ENCODE measurements at regions not wholly inside any gene's neighbourhood (a gene's known extent, or its start where the extent isn't known, plus 50 kb on each side); places are given as distances from the start of the nearest gene placed in this dataset.

- TF ChIP-seq KDM1A (IDR thresholded peaks at IDR 0.05; ENCODE audit: borderline replicate concordance) (no peak), IRF4 (IDR thresholded peaks at IDR 0.05; ENCODE audit: low read depth, low read length) (peak; percentile 62)
Observed at GRCh38 chr12:92593734-92594402, 108.9 kb upstream of the PLEKHG7 start (continued).

GRCh38 chr12:92585115-92585727, 117.6 kb upstream of the PLEKHG7 start:
- ChIA-PET CTCF (no interaction called here), RAD21 (ENCODE audit: unreplicated experiment) (no interaction called here)
- no peak for ATAC-seq

More at GRCh38 chr12:92585115-92585727, 117.6 kb upstream of the PLEKHG7 start:
- TF ChIP-seq SREBF2 (IDR thresholded peaks at IDR 0.05; ENCODE audit: low read length) (no peak), EZH2 (IDR thresholded peaks at IDR 0.05; ENCODE audit: borderline replicate concordance, control insufficient read depth, low read depth, low read length) (no peak), FOXK2 (IDR thresholded peaks at IDR 0.05) (no peak), ZNF592 (IDR thresholded peaks at IDR 0.05) (no peak), SMARCA5 (IDR thresholded peaks at IDR 0.05) (no peak), POLR2A (IDR thresholded peaks at IDR 0.05; ENCODE audit: low read depth, low read length) (no peak), SPI1 (IDR thresholded peaks at IDR 0.05; ENCODE audit: borderline replicate concordance, insufficient read depth, low read depth, low read length) (no peak), RELA (IDR thresholded peaks at IDR 0.05; ENCODE audit: borderline replicate concordance, partially characterized antibody) (no peak)
- BruUV-seq (replicated peaks): no TSS peak
- peaks cover 0 to 8% of the 10 kb centered on the region in 2 experiments; a peak in 1 of 4 replicates for H3K36me3 ChIP-seq (ENCODE audit: control insufficient read depth in 2 of 2, insufficient read depth in 2 of 2, low read length in 1 of 2)
- DNase-seq (ENCODE audit: low read depth, low spot score) (no peak), FAIRE-seq (no peak)
- peaks cover 5% of the 10 kb centered on the region; the same call in 2 of the 3 replicates for H3K9me3 ChIP-seq (replicated peaks; ENCODE audit: control insufficient read depth, insufficient read depth, low read length)
- H3K4me1 ChIP-seq (ENCODE audit: control insufficient read depth, insufficient read depth, low read length): peaks cover 3% of the 10 kb centered on the region
- no peaks in the 10 kb centered on the region; the same call in none of the 2 replicates for H3K79me2 ChIP-seq (ENCODE audit: control insufficient read depth, insufficient read depth, low read length)
- POLR2A ChIA-PET: no interaction called here
- H2AFZ ChIP-seq (ENCODE audit: control insufficient read depth, low read depth, low read length): no peak overlapping the region
- no peaks in the 10 kb centered on the region for H4K20me1 ChIP-seq (ENCODE audit: control insufficient read depth, insufficient read depth)
- H3K27me3 ChIP-seq (replicated peaks in 1 of 2; ENCODE audit: control insufficient read depth in 2 of 2, insufficient read depth in 2 of 2, low read length in 1 of 2): no peaks in the 10 kb centered on the region
- intact Hi-C loops (cut with micrococcal nuclease; ENCODE audit: unreplicated experiment) (no loop called here), in situ Hi-C loops (cut with MboI) (no loop called here)
- H3K4me3 ChIP-seq: no peak overlapping the region
- no peak overlapping the region for H3K27ac ChIP-seq (ENCODE audit: control insufficient read depth, insufficient read depth)
- 100% methylated on average over 1 of the region's 1 CpG for WGBS (ENCODE audit: insufficient coverage, insufficient replicate concordance, low lambda C conversion rate, missing lambda C conversion rate)
- no peak overlapping the region for H3K4me2 ChIP-seq (ENCODE audit: control insufficient read depth, insufficient read depth)
- SMC1A ChIA-PET (ENCODE audit: uncharacterized antibody, unreplicated experiment): no interaction called here
- no peak overlapping the region for H3K9ac ChIP-seq (ENCODE audit: control insufficient read depth, insufficient read depth, low read length)

All from GM12878 (cell line).